Endodermal cell (in vitro differentiated cells): ENCODE measurements at regions not wholly inside any gene's neighbourhood (a gene's known extent, or its start where the extent isn't known, plus 50 kb on each side); places are given as distances from the start of the nearest gene placed in this dataset.

Experiments
- DNase-seq: peaks from one replicate; pipeline ENCODE4 v3.0.0-alpha.2; 2017
- H3K27ac ChIP-seq: 2 replicates; pipeline ENCODE4 v1.5.1; 2013; ENCODE audit warnings: mild to moderate bottlenecking, low read depth, low read length, moderate library complexity
- H3K27me3 ChIP-seq: 2 replicates; pipeline ENCODE4 v1.6.1; 2013; ENCODE audit warnings: mild to moderate bottlenecking, low read length, moderate library complexity; ENCODE audit not compliant: insufficient read depth, control insufficient read depth, poor library complexity, severe bottlenecking
- H3K36me3 ChIP-seq: 2 replicates; pipeline ENCODE4 v1.7.0; 2013; ENCODE audit warnings: mild to moderate bottlenecking, low read length, moderate library complexity; ENCODE audit not compliant: control insufficient read depth, insufficient read depth
- H3K4me1 ChIP-seq: one replicate; pipeline ENCODE4 v1.7.0; 2013; ENCODE audit warnings: low read length; ENCODE audit not compliant: control insufficient read depth, insufficient read depth
- H3K4me3 ChIP-seq: 2 replicates; pipeline ENCODE4 v1.5.1; 2013; ENCODE audit warnings: mild to moderate bottlenecking, low read length, moderate library complexity
- H3K9ac ChIP-seq: 2 replicates; pipeline ENCODE4 v1.6.1; 2013; ENCODE audit warnings: mild to moderate bottlenecking, low read length, moderate library complexity; ENCODE audit not compliant: poor library complexity, severe bottlenecking; ENCODE audit errors: extremely low read depth
- H3K9me3 ChIP-seq: 2 replicates; pipeline ENCODE4 v1.6.1; 2013; ENCODE audit warnings: mild to moderate bottlenecking, low read length, moderate library complexity; ENCODE audit not compliant: control insufficient read depth
- H3K27ac Mint-ChIP-seq: 2 replicates; pipeline ENCODE4 v1.8.0; 2020; ENCODE audit warnings: mixed read lengths
- H3K27me3 Mint-ChIP-seq: 2 replicates; pipeline ENCODE4 v1.8.0; 2021; ENCODE audit warnings: mild to moderate bottlenecking, mixed read lengths; ENCODE audit not compliant: insufficient read depth
- H3K36me3 Mint-ChIP-seq: 2 replicates; pipeline ENCODE4 v1.8.0; 2020; ENCODE audit warnings: low read depth, mixed read lengths
- H3K4me1 Mint-ChIP-seq: 2 replicates; pipeline ENCODE4 v1.8.0; 2020; ENCODE audit warnings: mixed read lengths
- H3K4me3 Mint-ChIP-seq: 2 replicates; pipeline ENCODE4 v1.8.0; 2020; ENCODE audit warnings: mild to moderate bottlenecking, moderate library complexity, mixed read lengths
- H3K9me3 Mint-ChIP-seq: 2 replicates; pipeline ENCODE4 v1.8.0; 2020; ENCODE audit warnings: mild to moderate bottlenecking, mixed read lengths
- CTCF ChIP-seq: fragments of 200-600 bp; sonication (generic); conservative IDR thresholded peaks from 2 replicates; pipeline ENCODE4 v1.5.0; 2021; ENCODE audit warnings: antibody characterized with exemption, mild to moderate bottlenecking
- WGBS, 2 experiments: methylation state at CpG; one replicate each; pipeline versions ENCODE4 v1.1.5 to v1.1.7; 2013; ENCODE audit warnings: missing lambda C conversion rate in 2 of 2, mixed read lengths in 1 of 2; ENCODE audit not compliant: insufficient coverage in 1 of 2, insufficient read length in 1 of 2; 5-methylcytosine and 5-hydroxymethylcytosine counted together

DNA sequence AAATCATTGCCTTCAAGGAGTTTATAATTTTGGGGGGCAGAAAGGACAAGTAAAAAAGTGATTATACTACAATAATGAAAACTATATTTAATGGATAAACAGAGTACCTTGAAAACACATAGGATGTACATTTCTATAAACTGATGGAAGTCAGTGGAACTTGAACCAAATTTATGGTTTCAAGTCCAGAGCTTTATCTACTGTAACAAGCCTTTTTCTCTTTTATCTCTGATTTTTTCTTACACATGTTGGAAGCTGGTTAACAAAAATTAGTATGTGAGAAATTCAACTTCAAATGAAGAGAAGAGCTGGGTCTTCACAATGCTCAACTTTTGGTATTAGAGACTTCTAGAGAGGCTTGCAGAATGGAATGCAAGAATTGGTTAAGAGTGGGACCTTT lies 393.6 kb downstream of the LMO7 start:
- no peaks in the 10 kb centered on the region for H3K36me3 ChIP-seq
- Mint-ChIP-seq H3K36me3 (no peaks in the 10 kb centered on the region), H3K27me3 (no peaks in the 10 kb centered on the region), H3K4me3 (no peak overlapping the region), H3K4me1 (no peaks in the 10 kb centered on the region), H3K27ac (no peak overlapping the region), H3K9me3 (no peaks in the 10 kb centered on the region)
- H3K4me1 ChIP-seq = no peaks in the 10 kb centered on the region
- no peak overlapping the region for H3K4me3 ChIP-seq
- TF ChIP-seq CTCF = no peak
- no peaks in the 10 kb centered on the region for H3K9me3 ChIP-seq
- H3K9ac ChIP-seq = no peak overlapping the region
- H3K27me3 ChIP-seq = no peaks in the 10 kb centered on the region
- no peak for DNase-seq
- H3K27ac ChIP-seq = no peak overlapping the region

GRCh38 chr13:76029088-76029487 lies 393.0 kb downstream of the LMO7 start:
- WGBS, 2 experiments = 89% methylated on average over 2 of the region's 2 CpGs; no CpG with 5 or more reads in 1 of the 2 experiments

DNA sequence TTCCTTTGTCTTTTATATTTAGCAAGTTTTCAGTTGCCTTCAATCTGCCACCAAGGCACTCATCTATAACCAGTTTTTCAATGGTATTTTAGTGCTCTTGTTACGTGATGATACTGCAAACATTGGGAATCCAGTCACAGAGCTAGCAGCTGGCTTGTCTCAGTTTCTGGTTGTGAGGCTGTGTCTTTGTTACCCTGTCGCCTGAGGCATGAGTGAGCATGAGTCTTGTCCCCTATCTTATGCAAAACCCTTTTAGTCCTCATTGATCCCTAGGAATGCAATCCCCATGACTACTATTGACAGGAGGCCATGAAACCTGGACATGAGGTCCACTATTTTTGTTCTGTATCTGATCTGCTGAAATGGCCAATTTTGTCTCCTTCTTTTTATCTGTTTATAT lies 391.0 kb downstream of the LMO7 start:
- H3K27ac Mint-ChIP-seq = no peak overlapping the region

More at GRCh38 chr13:76029088-76029487, 393.0 kb downstream of the LMO7 start:
- no peaks in the 10 kb centered on the region for H3K27me3 Mint-ChIP-seq
- DNase-seq = no peak
- H3K4me1 ChIP-seq = no peaks in the 10 kb centered on the region
- H3K9me3 ChIP-seq = no peaks in the 10 kb centered on the region
- H3K27ac Mint-ChIP-seq = no peak overlapping the region
- H3K27me3 ChIP-seq = no peaks in the 10 kb centered on the region
- no peak overlapping the region for H3K4me3 Mint-ChIP-seq
- H3K4me3 ChIP-seq = no peak overlapping the region
- no peak for TF ChIP-seq CTCF
- H3K36me3 Mint-ChIP-seq = no peaks in the 10 kb centered on the region
- H3K27ac ChIP-seq = no peak overlapping the region
- H3K9ac ChIP-seq = no peak overlapping the region
- no peaks in the 10 kb centered on the region for H3K4me1 Mint-ChIP-seq
- H3K9me3 Mint-ChIP-seq = no peaks in the 10 kb centered on the region
- H3K36me3 ChIP-seq = no peaks in the 10 kb centered on the region

More for the DNA sequence above, 391.0 kb downstream of the LMO7 start:
- H3K27me3 ChIP-seq = no peaks in the 10 kb centered on the region
- no peaks in the 10 kb centered on the region for H3K27me3 Mint-ChIP-seq
- 78 to 86% methylated on average over 1 to 2 of the region's 2 CpGs for WGBS, 2 experiments
- H3K9me3 ChIP-seq = no peaks in the 10 kb centered on the region
- no peaks in the 10 kb centered on the region for H3K4me1 Mint-ChIP-seq
- H3K27ac ChIP-seq = no peak overlapping the region
- no peaks in the 10 kb centered on the region for H3K36me3 ChIP-seq
- H3K4me3 ChIP-seq = no peak overlapping the region
- no peak for DNase-seq
- no peaks in the 10 kb centered on the region for H3K4me1 ChIP-seq
- no peak for TF ChIP-seq CTCF
- no peaks in the 10 kb centered on the region for H3K9me3 Mint-ChIP-seq
- H3K4me3 Mint-ChIP-seq = no peak overlapping the region
- H3K36me3 Mint-ChIP-seq = no peaks in the 10 kb centered on the region
- H3K9ac ChIP-seq = no peak overlapping the region
